GM12878 (cell line): ENCODE measurements at regions not wholly inside any gene's neighbourhood (a gene's known extent, or its start where the extent isn't known, plus 50 kb on each side); places are given as distances from the start of the nearest gene placed in this dataset.

ENCODE experiments used
- ATAC-seq: fragments of 200-7000 bp; cut with Tn5 transposase; 3 replicates; pipeline ENCODE4 v1.9.1; 2020; ENCODE audit warnings: mild to moderate bottlenecking, moderate library complexity
- BruUV-seq: library from RNA; stranded (reverse); fragments of 400-500 nt; replicated peaks from 2 replicates; lab custom pipeline; 2021; lab: Mats Ljungman, UMichigan
- CTCF ChIA-PET: fragments of 300-600 bp; sonication (Branson Sonifier 250); formaldehyde crosslinking; extraction: SDS; loops from one replicate; lab custom pipeline; 2021; ENCODE audit warnings: inconsistent platforms; lab: Yijun Ruan, JAX
- POLR2A ChIA-PET: fragments of 350-600 bp; formaldehyde crosslinking; extraction: SDS; loops from one replicate; lab custom pipeline; 2021; ENCODE audit warnings: inconsistent platforms; lab: Charles Lee
- RAD21 ChIA-PET: fragments of 300-600 bp; sonication (Branson Sonifier 250); formaldehyde crosslinking; loops from one replicate; lab custom pipeline; 2023; ENCODE audit warnings: antibody characterized with exemption; ENCODE audit not compliant: unreplicated experiment; lab: Charles Lee
- SMC1A ChIA-PET: fragments of 300-600 bp; sonication (Branson Sonifier 250); formaldehyde crosslinking; loops from one replicate; lab custom pipeline; 2023; ENCODE audit not compliant: unreplicated experiment, uncharacterized antibody; lab: Charles Lee
- DNase-seq: peaks from one replicate; pipeline ENCODE4 v3.0.0-alpha.2; 2011; ENCODE audit warnings: low read depth, low spot score
- FAIRE-seq: peaks from 3 replicates; lab custom pipeline; 2011; peaks lifted over from hg19 to GRCh38; lab: Jason Lieb, UNC
- H2AFZ ChIP-seq: 2 replicates; pipeline ENCODE4 v1.6.0; 2011; ENCODE audit warnings: low read depth, low read length, control low read depth; ENCODE audit not compliant: control insufficient read depth
- H3K27ac ChIP-seq: 2 replicates; pipeline ENCODE4 v1.5.1; 2011; ENCODE audit warnings: control low read depth; ENCODE audit not compliant: control insufficient read depth, insufficient read depth
- H3K27me3 ChIP-seq, 2 experiments: replicated peaks in 1 of 2; 2 replicates each; pipeline versions ENCODE4 v1.6.0 to v1.6.1; 2011; ENCODE audit warnings: low read length in 1 of 2; ENCODE audit not compliant: control insufficient read depth in 2 of 2, insufficient read depth in 2 of 2
- H3K36me3 ChIP-seq, 2 experiments: 2 replicates each; pipeline ENCODE4 v1.5.1; 2011; ENCODE audit warnings: low read length in 1 of 2; ENCODE audit not compliant: control insufficient read depth in 2 of 2, insufficient read depth in 2 of 2
- H3K4me1 ChIP-seq: 2 replicates; pipeline ENCODE4 v1.6.1; 2011; ENCODE audit warnings: mild to moderate bottlenecking, low read length, moderate library complexity, mixed read lengths; ENCODE audit not compliant: control insufficient read depth, insufficient read depth
- H3K4me2 ChIP-seq: 2 replicates; pipeline ENCODE4 v1.6.0; 2011; ENCODE audit warnings: control low read depth; ENCODE audit not compliant: control insufficient read depth, insufficient read depth
- H3K4me3 ChIP-seq: fragments of 200-600 bp; sonication (generic); 2 replicates; pipeline ENCODE4 v1.5.1; 2016
- H3K79me2 ChIP-seq: 2 replicates; pipeline ENCODE4 v1.6.0; 2011; ENCODE audit warnings: low read length; ENCODE audit not compliant: control insufficient read depth, insufficient read depth
- H3K9ac ChIP-seq: 2 replicates; pipeline ENCODE4 v1.8.0; 2011; ENCODE audit warnings: low read length, control low read depth, mixed read lengths; ENCODE audit not compliant: control insufficient read depth, insufficient read depth
- H3K9me3 ChIP-seq: replicated peaks from 3 replicates; pipeline ENCODE4 v1.5.1; 2011; ENCODE audit warnings: mild to moderate bottlenecking, low read length; ENCODE audit not compliant: control insufficient read depth, insufficient read depth
- H4K20me1 ChIP-seq: 2 replicates; pipeline ENCODE4 v1.6.0; 2011; ENCODE audit not compliant: control insufficient read depth, insufficient read depth
- CTCF ChIP-seq, 3 experiments: IDR thresholded peaks in 2 of 3; conservative IDR thresholded peaks in 1 of 3; 2 replicates each; pipeline ENCODE4 v1.5.1; 2011; ENCODE audit warnings: low read depth in 3 of 3, low read length in 3 of 3, mild to moderate bottlenecking in 3 of 3, control low read depth in 2 of 3, moderate library complexity in 2 of 3, inconsistent platforms in 1 of 3, mixed read lengths in 1 of 3; ENCODE audit not compliant: control insufficient read depth in 2 of 3, insufficient read depth in 1 of 3; ENCODE audit errors: extremely low read depth in 1 of 3
- EED ChIP-seq: sonication (generic); IDR thresholded peaks from 2 replicates; pipeline ENCODE4 v1.6.1; 2016; ENCODE audit warnings: antibody characterized with exemption, low read depth
- HDAC2 ChIP-seq: fragments of 200-600 bp; sonication (generic); IDR thresholded peaks from 2 replicates; pipeline ENCODE4 v1.6.1; 2017
- IKZF1 ChIP-seq: fragments of 450-650 bp; conservative IDR thresholded peaks from 2 replicates; pipeline ENCODE4 v1.6.1; 2017; ENCODE audit warnings: antibody characterized with exemption, mild to moderate bottlenecking
- MTA2 ChIP-seq: fragments of 450-650 bp; IDR thresholded peaks from 2 replicates; pipeline ENCODE4 v1.6.1; 2016; ENCODE audit warnings: low read depth, mild to moderate bottlenecking, moderate library complexity
- MYB ChIP-seq: fragments of 150-350 bp; IDR thresholded peaks from 2 replicates; pipeline ENCODE4 v1.6.1; 2014; ENCODE audit warnings: mild to moderate bottlenecking, low read depth, low read length, borderline replicate concordance
- SPI1 ChIP-seq: IDR thresholded peaks from 2 replicates; pipeline ENCODE4 v1.6.1; 2011; ENCODE audit warnings: low read depth, mild to moderate bottlenecking, low read length, moderate library complexity, borderline replicate concordance; ENCODE audit not compliant: insufficient read depth
- TCF7 ChIP-seq: IDR thresholded peaks from 2 replicates; pipeline ENCODE4 v1.6.1; 2014; ENCODE audit warnings: antibody characterized with exemption, borderline replicate concordance
- WGBS: methylation state at CpG from one replicate; pipeline ENCODE4 v1.1.6; 2016; ENCODE audit warnings: low lambda C conversion rate; ENCODE audit not compliant: insufficient replicate concordance, insufficient coverage; ENCODE audit errors: missing lambda C conversion rate; 5-methylcytosine and 5-hydroxymethylcytosine counted together
- in situ Hi-C: fragments of 300-500 bp; cut with MboI; formaldehyde crosslinking; loops from 9 replicates; pipeline ENCODE4 v1.14.3; 2018; ENCODE audit warnings: mixed read lengths
- intact Hi-C: fragments of 100-400 bp; cut with micrococcal nuclease; formaldehyde crosslinking; loops from one replicate; pipeline ENCODE4 v1.14.2; 2022; ENCODE audit not compliant: unreplicated experiment

- TF ChIP-seq CTCF (IDR thresholded peaks at IDR 0.05 in 2 of 3, conservative IDR thresholded peaks at IDR 0.05 in 1 of 3; ENCODE audit: control insufficient read depth in 2 of 3, extremely low read depth in 1 of 3, insufficient read depth in 1 of 3, low read depth in 3 of 3, low read length in 3 of 3) = no peak
- TF ChIP-seq MTA2 = no peak
- TF ChIP-seq MYB = no peak
- no peak for TF ChIP-seq TCF7
- TF ChIP-seq HDAC2 = no peak
- no peak for TF ChIP-seq SPI1
Measured at GRCh38 chr3:193992425-193993037, 143.4 kb upstream of the HES1 start (continued).

- ChIA-PET CTCF (no interaction called here), SMC1A (interaction anchor here (1.1 kb wide), 1 partner anchor 13 kb away, joined by 4 read pairs; no protein-coding TSS in a partner anchor), POLR2A (no interaction called here), RAD21 (no interaction called here)
- in situ Hi-C loops = no loop called here
- Histone ChIP-seq H3K79me2 (no peaks in the 10 kb centered on the region), H4K20me1 (no peaks in the 10 kb centered on the region), H3K9ac (no peak overlapping the region), H3K36me3 (no peaks in the 10 kb centered on the region), H3K4me1 (no peaks in the 10 kb centered on the region), H2AFZ (no peak overlapping the region), H3K27ac (no peak overlapping the region), H3K27me3 (peaks cover 0 to 4% of the 10 kb centered on the region in 2 experiments; a peak in 2 of 4 replicates), H3K4me2 (no peak overlapping the region), H3K9me3 (no peaks in the 10 kb centered on the region), H3K4me3 (no peak overlapping the region)
- TF ChIP-seq EED (no peak), IKZF1 (no peak)
- ATAC-seq (no peak), DNase-seq (no peak), FAIRE-seq (no peak)
- intact Hi-C loops = no loop called here
- 62% methylated on average over 7 of the region's 7 CpGs for WGBS
- no TSS peak for BruUV-seq
Measured at GRCh38 chr3:193996221-193996620, 139.7 kb upstream of the HES1 start.
